ENCODE measurements at regions not wholly inside any gene's neighbourhood (a gene's known extent, or its start where the extent isn't known, plus 50 kb on each side); places are given as distances from the start of the nearest gene placed in this dataset.
A peak's percentile ranks its signal among the peaks of the same experiment; 100 is the strongest.

DNA sequence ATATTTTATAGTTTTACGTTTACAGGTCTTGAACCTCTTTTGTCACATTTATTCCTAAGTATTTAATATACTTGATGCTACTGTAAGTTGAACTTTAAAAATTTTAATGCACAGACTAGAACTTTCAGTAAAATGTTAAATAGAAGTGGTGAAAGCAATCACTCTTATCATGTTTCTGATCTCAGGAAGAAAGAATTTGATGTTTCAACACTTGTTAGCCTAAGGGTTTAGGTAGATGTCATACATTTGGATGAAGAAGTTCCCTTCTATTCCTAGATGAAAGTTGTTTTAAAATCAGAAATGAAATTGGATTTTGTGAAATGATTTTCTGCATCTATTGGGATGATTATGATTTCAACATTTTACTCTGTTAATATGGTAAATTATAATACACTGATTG, 63.6 kb upstream of the TTLL7 start:
- Histone ChIP-seq H3K9me1 (ENCODE audit: control insufficient read depth, extremely low read depth, insufficient read depth, low read length) (no peaks in the 10 kb centered on the region), H3K79me2 (ENCODE audit: control insufficient read depth, insufficient read depth, low read length) (no peaks in the 10 kb centered on the region), H4K20me1 (ENCODE audit: control insufficient read depth, extremely low read depth, insufficient read depth, low read length) (no peaks in the 10 kb centered on the region), H3K9ac (ENCODE audit: control insufficient read depth, extremely low read depth, insufficient read depth, low read length) (no peak overlapping the region), H3K9me3 (ENCODE audit: control insufficient read depth, low read depth, low read length) (no peaks in the 10 kb centered on the region), H3K36me3 (ENCODE audit: control insufficient read depth in 2 of 2, extremely low read depth in 1 of 2, insufficient read depth in 2 of 2, low read length in 2 of 2) (no peaks in the 10 kb centered on the region), H3K4me2 (ENCODE audit: control insufficient read depth, extremely low read depth, insufficient read depth, low read depth, low read length) (no peak overlapping the region), H3K27me3 (ENCODE audit: control insufficient read depth, extremely low read depth, insufficient read depth, low read length) (no peaks in the 10 kb centered on the region), H3K4me3 (ENCODE audit: control insufficient read depth in 2 of 3, extremely low read depth in 1 of 3, insufficient read depth in 2 of 3, low read depth in 1 of 3, low read length in 3 of 3) (no peak overlapping the region), H2AFZ (ENCODE audit: control insufficient read depth, low read length) (no peak overlapping the region), H3K27ac (ENCODE audit: control insufficient read depth, insufficient read depth, low read length) (no peak overlapping the region), H3K4me1 (ENCODE audit: control insufficient read depth, extremely low read depth, insufficient read depth, low read length) (peaks cover 19% of the 10 kb centered on the region)
- TF ChIP-seq, protein P1, sequence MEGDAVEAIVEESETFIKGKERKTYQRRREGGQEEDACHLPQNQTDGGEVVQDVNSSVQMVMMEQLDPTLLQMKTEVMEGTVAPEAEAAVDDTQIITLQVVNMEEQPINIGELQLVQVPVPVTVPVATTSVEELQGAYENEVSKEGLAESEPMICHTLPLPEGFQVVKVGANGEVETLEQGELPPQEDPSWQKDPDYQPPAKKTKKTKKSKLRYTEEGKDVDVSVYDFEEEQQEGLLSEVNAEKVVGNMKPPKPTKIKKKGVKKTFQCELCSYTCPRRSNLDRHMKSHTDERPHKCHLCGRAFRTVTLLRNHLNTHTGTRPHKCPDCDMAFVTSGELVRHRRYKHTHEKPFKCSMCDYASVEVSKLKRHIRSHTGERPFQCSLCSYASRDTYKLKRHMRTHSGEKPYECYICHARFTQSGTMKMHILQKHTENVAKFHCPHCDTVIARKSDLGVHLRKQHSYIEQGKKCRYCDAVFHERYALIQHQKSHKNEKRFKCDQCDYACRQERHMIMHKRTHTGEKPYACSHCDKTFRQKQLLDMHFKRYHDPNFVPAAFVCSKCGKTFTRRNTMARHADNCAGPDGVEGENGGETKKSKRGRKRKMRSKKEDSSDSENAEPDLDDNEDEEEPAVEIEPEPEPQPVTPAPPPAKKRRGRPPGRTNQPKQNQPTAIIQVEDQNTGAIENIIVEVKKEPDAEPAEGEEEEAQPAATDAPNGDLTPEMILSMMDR (optimal IDR thresholded peaks at IDR 0.05 in 1 of 3, IDR thresholded peaks at IDR 0.05 in 1 of 3, conservative IDR thresholded peaks at IDR 0.05 in 1 of 3; ENCODE audit: extremely low read depth in 1 of 3, insufficient read depth in 2 of 3, low read length in 3 of 3), result no peak
- TF ChIP-seq EZH2 (IDR thresholded peaks at IDR 0.05; ENCODE audit: low read length), result no peak
- no peak for DNase-seq (ENCODE audit: low read depth, low spot score)
- dilution Hi-C loops (cut with MboI; ENCODE audit: extremely low pct_ligation_motif_present, low sequenced_read_pairs), result no loop called here
- peak; percentile 39 for FAIRE-seq

DNA sequence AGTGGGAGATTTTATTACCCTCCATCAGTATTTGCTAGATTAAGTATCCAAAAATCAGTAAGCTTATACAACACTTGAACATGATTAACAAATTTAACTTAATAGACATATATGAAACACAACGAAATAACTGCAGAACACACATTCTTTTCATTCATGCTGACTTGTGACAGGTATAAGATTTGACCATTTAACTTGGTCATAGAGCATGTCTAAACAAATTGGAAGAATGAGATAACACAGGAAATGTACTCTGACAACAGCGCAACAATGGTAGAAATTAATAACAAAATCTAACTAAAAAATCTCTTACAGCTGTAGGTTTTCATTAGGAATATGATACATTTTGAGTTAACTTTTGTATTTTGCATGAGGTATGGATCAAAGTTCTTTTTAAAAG, 62.4 kb upstream of the TTLL7 start:
- no peaks in the 10 kb centered on the region for H3K36me3 ChIP-seq (ENCODE audit: control insufficient read depth in 2 of 2, extremely low read depth in 1 of 2, insufficient read depth in 2 of 2, low read length in 2 of 2)
- H3K79me2 ChIP-seq (ENCODE audit: control insufficient read depth, insufficient read depth, low read length), result no peaks in the 10 kb centered on the region
- no peaks in the 10 kb centered on the region for H3K9me3 ChIP-seq (ENCODE audit: control insufficient read depth, low read depth, low read length)
- no peaks in the 10 kb centered on the region for H4K20me1 ChIP-seq (ENCODE audit: control insufficient read depth, extremely low read depth, insufficient read depth, low read length)
- no peak overlapping the region for H3K4me3 ChIP-seq (ENCODE audit: control insufficient read depth in 2 of 3, extremely low read depth in 1 of 3, insufficient read depth in 2 of 3, low read depth in 1 of 3, low read length in 3 of 3)
- dilution Hi-C loops (cut with MboI; ENCODE audit: extremely low pct_ligation_motif_present, low sequenced_read_pairs), result no loop called here
- H3K9ac ChIP-seq (ENCODE audit: control insufficient read depth, extremely low read depth, insufficient read depth, low read length), result no peak overlapping the region
- H3K27ac ChIP-seq (ENCODE audit: control insufficient read depth, insufficient read depth, low read length), result no peak overlapping the region
- H3K27me3 ChIP-seq (ENCODE audit: control insufficient read depth, extremely low read depth, insufficient read depth, low read length), result no peaks in the 10 kb centered on the region
- no peak for FAIRE-seq
- TF ChIP-seq, protein P1 (optimal IDR thresholded peaks at IDR 0.05 in 1 of 3, IDR thresholded peaks at IDR 0.05 in 1 of 3, conservative IDR thresholded peaks at IDR 0.05 in 1 of 3; ENCODE audit: extremely low read depth in 1 of 3, insufficient read depth in 2 of 3, low read length in 3 of 3), result no peak
- no peak for TF ChIP-seq EZH2 (IDR thresholded peaks at IDR 0.05; ENCODE audit: low read length)
- DNase-seq (ENCODE audit: low read depth, low spot score), result no peak
- H3K4me1 ChIP-seq (ENCODE audit: control insufficient read depth, extremely low read depth, insufficient read depth, low read length), result peaks cover 19% of the 10 kb centered on the region
- peak overlapping the region; percentile 25 for H3K4me2 ChIP-seq (ENCODE audit: control insufficient read depth, extremely low read depth, insufficient read depth, low read depth, low read length)
- no peaks in the 10 kb centered on the region for H3K9me1 ChIP-seq (ENCODE audit: control insufficient read depth, extremely low read depth, insufficient read depth, low read length)
- H2AFZ ChIP-seq (ENCODE audit: control insufficient read depth, low read length), result no peak overlapping the region

Data from keratinocyte (primary cell).